Fibroblast of peridontal ligament (primary cell): ENCODE measurements at regions not wholly inside any gene's neighbourhood (a gene's known extent, or its start where the extent isn't known, plus 50 kb on each side); places are given as distances from the start of the nearest gene placed in this dataset.
"Not testable (repeated sequence)": the region's sequence is repeated elsewhere in the genome, so short reads cannot be mapped to it uniquely, and the experiment has no call there.

Experiments used
- DNase-seq: peaks from one replicate; pipeline ENCODE4 v3.0.0-alpha.2; 2010; ENCODE audit errors: extremely low read depth

DNA sequence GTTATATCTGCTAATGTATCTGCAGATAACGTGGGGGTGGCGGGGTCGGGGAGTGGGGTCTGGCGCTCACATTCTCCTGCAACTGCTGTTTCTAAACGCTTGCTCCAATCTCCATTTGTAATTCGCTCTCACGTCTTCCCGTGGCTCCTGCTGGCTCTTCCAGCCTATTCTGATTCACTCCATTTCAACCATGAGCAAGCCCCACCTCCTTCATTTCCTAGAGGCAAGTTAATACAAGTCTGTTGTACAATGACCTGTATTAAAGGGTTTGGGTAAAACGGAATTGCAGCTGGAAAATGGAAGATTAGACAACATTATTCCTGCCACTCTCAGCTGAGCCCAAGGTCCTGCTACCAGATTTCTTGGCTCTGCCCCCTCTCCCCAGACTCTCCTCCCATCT lies 132.3 kb downstream of the CSNK2A3 start:
- no peak for DNase-seq

DNA sequence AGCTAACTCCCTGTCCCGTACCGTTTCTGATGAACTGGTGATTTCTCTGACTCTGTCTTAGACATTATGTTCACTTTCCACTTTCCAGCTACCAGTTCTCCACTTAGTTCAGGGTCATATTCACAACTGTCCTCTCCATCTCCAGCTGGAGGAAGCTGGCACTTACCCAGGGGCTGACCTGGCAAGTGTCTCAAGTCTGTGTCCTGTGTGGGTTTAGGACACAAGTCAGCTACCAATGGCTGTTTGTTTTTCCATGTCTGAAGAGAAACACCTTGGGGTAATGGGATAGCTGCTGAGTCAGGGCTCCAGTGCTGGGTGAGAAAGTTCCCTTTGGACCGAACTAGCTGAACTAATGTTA lies 134.4 kb downstream of the CSNK2A3 start:
- no peak for DNase-seq

DNA sequence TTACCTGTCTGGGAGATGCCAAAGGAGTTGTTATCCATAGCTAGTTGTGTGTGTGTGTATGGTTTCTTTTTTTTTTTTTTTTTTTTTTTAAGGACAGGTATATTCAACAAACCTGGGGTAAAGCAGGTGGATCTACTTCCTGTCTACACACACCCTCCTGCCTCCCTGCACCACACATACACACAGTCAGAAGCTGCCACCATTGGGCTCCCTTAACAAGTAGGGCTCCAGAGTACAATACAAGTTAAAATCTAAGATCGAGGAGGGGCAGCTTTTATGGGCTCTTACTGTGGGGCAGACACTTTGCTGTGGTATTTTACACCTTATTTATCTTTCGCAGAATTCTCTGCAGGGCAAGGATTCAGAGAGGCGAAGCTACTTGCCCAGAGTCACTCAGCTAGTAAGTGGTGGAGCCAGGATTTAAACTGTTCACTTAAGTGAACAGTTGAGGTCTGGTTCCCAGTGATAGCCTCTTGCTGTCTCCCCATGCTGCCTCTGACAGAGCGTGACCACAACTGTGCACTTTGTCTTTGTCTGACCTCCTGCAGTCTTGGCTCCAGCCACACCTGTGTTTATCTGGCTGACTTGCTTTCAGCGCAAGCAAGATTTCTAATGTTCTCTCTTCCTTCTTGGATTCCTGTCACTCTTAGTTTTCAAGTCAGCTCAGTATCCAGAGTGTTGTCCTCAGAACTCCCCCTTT lies 135.0 kb downstream of the CSNK2A3 start:
- no peak for DNase-seq

DNA sequence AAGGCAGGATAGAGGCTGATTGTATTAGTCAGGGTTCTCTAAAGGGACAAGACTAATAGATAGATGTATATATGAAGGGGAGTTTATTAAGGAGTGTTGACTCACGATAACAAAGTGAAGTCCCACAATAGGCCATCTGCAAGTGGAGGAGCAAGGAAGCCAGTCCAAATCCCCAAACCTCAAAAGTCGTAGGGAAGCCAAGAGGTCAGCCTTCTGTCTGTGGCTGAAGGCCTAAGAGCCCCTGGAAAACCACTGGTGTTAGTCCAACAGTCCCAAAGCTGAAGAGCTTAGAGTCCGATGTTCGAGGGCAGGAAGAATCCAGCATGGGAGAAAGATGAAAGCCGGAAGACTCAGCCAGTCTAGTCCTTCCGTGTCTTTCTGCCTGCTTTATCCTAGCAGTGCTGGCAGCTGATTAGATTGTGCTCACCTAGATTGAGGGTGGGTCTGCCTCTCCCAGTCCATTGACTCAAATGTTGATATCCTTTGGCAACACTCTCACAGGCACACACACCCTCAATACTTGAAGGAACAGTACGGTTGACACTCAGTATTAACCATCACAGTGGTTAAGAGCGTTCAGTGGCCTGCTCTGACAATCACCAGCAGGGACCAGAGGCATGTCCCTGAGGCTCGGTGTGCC lies 135.6 kb downstream of the CSNK2A3 start:
- no peak for DNase-seq

DNA sequence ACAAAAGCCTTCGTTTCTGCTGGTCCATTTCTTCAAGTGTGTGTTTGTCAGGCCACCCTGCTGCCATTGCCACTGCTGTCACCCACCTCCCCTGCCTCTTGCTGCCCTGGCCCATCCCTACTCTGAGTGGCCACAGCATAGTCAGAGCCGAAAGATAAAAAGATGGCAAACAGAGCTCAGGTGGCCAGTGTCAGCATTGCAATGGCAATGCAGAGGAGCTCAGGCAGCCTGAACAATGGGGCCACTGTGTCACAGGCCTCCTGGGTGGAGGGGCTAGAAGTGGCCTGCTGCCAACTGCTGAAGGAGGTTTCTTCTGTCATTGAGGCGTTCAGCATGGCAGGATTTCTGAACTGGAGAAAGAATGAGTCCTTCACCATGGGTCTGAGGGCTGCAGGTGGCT lies 137.1 kb downstream of the CSNK2A3 start:
- DNase-seq: no peak

DNA sequence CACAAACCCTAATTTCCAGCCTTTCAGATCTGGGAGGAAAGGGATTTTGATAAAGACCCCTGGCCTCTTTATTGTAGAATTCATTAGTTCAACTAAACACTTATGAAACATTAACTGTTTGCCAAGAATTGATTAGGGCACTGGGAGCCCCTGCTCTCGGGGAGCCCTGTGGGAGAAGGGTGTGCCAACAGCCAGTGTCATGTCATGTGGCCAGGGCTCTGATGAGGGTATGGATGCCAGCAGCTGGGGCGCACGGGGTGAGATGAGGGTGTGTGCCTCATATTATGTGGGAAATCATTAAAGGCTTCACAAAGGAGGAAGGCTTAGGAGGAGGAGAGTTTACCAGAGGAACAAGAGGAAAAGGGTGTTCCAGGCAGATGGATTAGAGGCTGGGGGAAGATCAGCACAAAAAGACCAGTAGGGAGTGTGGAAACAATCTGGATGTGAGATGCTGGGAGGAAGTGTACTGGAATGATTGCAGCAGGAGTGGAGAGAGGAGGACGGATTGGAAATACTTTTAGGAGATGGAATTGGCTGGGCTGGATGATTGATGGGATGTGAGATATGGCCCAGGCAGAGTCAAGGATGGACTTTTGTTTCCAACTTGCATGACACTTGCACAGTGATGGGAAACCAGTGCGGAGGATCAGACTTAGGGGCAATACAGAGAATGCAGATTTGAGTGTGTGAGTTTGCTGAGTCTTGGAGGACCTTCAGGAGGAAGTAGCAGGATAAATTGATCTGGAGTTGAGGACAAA lies 137.8 kb downstream of the CSNK2A3 start:
- no peak for DNase-seq

DNA sequence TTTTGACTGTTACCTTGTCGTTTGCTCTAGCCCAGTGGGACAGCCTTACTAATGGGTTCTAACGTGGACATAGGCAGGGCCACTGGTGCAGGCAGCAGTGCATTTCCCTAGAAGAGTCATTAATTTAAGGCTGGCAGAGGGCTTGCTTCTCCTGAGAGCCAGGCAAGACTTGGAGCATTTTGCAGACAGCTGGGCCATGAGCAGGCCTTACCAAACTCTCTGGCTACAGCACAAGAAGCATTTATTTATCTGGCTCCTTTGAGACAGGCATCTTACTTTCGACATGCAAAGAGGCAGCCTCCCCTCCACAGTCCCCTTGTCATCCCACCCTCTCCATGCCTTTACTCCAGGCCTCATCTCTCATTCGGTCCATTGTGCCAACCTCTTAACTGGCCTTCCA lies 139.9 kb downstream of the CSNK2A3 start:
- DNase-seq: no peak

DNA sequence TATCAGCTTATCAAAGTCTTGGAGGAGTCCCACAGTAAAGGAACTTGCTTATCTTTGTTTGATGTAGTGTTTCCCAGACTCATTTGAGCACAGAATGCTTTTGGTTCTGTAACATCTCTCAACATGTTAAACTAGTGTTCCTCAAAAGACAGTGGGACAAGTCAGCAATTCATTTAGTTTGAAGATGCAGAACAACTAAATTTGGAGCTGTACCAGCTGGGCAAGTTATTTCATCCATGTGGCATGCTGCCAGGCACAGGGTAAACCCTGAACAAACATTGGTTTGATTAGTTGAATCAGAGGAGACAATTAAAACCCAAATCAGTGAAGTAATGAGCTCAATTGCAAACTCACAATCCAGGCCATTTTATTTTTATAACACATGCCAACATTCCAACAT lies 141.2 kb downstream of the CSNK2A3 start:
- DNase-seq: no peak

DNA sequence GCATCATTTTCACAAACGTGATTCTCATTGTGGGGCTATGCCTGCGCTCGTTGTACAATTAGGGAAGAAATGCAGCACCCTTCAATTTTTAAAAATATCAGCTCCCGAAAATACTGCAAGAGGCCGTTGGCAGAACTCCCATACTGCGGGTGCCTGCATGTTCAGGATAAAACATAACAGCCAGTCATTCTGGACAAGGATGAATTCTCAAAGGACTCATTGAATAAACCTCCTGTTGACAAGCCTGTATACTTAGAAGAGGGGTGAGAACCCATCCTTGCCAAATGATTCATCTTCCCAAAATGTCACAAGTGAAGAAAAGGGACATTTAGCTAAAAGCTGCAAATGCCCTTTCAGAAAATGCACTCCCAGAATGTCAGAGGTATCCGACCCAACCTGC lies 141.9 kb downstream of the CSNK2A3 start:
- DNase-seq: no peak

DNA sequence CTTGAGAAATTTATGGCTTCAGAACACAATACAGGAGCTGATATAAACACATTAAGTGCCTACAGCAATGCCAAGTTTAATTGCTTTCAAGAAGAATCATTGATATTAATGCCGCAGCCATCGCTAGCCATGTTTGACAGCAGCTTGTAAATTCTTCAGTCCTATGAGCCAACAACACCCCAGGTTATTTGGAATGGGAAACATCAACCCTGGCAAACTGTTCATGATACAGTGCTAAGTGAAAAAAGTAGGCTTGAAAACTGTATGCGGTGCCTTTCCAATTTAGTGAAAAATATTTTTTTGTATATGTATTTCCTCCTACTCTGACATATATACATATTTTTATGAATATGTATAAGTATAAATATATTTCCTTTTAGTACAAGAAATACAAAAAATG lies 142.6 kb downstream of the CSNK2A3 start:
- DNase-seq: no peak

DNA sequence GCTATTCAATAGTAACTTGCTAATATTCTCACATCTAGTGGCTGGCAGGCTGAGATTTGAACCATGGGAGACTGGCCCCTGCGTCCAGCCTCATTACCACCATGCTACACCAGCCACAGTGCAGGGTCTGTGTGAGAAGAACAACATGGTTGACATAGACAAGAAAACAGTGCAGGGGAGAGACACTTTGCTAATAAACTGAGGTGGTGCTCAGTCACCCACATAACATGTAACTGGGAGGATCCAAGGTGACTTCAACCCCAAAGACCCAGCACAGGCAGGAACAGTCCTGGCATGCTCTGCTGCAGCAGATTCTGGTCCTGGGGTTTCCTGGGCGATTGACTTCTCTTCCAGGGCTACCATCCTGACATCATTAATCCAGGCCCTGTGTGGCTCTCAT lies 143.1 kb downstream of the CSNK2A3 start:
- no peak for DNase-seq

DNA sequence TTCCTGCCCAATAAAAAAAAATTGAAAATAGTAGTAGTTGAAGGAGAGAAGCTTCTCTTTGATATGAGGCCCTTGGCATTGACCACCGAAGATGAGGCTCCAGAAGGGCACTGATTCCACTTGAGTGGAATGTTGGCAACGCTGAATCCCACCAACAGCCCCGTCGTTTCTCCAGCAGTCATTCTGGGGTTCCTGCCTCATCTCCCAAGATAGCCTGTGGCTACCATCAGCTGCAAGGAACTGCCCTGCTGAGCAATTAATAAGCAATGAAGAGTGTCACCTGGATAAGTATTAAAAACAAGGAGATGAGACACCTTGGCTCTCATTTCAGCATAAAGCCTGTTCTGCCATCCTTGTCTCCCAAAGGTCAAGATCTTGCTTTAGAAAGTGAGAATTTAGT lies 144.1 kb downstream of the CSNK2A3 start:
- DNase-seq: no peak

DNA sequence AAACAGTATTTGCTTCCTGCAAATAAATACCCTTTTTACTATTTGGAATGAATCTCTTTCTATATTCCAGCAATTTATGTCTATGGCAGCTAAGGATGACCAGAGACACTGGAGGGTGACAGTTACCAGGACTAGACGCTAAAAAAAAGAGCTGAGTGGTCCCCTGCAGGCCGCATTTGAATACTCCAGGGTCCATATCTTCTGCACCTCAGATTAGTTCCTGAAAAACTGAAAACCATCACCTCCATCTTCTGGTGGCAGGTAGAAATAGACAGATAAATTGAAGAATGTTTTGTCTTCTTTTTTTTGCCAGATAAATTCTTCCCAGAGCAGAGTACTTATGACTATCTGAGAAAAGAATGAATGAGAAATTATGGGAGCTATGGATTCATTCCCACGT lies 145.6 kb downstream of the CSNK2A3 start:
- no peak for DNase-seq

DNA sequence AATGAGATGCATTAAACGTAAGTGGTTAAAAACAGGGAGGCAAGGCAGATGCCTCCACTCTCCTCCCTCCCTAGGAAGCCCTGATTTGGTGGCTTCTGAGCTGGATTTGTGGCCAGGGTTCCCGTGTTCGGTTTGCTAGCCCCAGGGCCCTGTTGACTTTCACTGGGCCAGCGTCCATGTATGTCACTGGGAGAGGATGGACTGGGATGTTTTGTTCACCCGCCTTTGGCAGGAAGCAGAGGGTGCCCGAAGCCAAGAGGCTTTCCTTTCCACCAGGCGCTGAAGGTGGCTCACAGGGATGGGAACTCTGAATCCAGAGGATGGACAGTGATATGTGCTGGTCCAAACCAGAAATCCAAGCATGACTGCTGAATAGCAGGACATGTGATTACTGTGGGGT lies 146.6 kb downstream of the CSNK2A3 start:
- DNase-seq: no peak

DNA sequence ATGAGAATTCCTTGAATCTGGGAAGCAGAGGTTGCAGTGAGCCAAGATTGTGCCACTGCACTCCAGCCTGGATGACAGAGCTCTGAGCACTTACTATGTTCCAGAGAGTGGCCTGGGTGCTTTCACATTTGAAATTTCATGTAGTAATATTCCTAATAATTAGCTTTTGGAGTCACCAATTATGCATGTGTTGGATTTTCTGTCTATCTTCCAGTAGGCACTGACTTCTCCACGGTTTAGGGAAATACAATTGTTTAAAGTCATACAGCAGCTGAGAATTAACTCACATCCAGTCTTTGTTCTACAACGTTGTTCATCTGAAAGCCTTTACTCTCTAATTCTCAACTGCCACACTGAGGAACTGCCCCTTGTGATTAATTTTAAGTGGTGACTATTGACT lies 150.2 kb downstream of the CSNK2A3 start:
- DNase-seq: no peak

DNA sequence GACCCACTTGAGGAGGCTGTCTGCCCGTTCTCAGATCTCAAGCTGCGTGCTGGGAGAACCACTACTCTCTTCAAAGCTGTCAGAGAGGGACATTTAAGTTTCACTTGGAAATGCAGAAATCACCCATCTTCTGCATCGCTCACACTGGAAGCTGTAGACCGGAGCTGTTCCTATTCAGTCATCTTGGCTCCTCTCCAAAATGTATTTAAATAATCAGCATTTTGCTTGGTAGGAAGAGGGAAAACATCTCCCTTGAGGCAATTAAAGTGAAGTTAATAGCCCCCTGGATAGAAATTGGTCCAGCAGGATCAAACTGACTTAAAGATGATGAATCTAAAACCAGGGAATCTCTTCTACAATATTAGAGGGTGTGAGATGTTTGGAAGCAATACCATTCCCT lies 151.7 kb downstream of the CSNK2A3 start:
- DNase-seq: not testable (repeated sequence)

DNA sequence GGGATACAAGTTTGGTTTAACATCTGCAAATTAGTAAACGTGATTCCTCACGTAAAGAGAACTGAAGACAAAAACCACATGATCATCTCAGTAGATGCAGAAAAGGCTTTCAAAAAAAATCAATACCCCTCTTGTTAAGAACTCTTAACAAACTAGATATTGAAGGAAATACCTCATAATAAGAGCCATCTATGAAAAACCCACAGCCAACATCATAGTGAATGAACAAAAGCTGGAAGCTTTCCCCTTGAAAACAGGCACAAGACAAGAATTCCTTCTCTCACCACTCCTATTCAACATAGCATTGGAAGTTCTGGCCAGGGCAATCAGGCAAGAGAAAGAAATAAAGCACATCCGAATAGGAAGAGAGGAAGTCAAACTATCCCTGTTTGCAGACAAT lies 160.5 kb downstream of the CSNK2A3 start:
- no peak for DNase-seq

DNA sequence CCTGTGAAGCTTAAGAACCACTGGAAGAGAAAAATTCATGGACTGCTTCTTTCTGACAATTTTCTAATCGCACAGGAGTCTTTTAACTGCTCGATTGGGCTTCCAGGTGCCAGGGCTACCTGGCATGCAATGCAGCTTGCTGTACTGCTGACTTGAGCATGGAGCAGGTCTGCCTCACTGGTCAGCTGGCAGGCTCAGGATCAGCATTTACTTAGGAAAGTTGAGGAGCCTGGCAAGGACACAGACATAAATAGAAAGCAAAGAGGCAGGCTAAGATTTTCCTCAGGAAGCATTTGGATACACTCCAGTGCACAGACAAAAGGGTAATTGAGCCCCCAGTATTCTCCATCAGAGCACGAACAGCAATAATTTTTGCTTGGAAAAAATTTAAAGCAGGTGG lies 163.5 kb downstream of the CSNK2A3 start:
- no peak for DNase-seq

DNA sequence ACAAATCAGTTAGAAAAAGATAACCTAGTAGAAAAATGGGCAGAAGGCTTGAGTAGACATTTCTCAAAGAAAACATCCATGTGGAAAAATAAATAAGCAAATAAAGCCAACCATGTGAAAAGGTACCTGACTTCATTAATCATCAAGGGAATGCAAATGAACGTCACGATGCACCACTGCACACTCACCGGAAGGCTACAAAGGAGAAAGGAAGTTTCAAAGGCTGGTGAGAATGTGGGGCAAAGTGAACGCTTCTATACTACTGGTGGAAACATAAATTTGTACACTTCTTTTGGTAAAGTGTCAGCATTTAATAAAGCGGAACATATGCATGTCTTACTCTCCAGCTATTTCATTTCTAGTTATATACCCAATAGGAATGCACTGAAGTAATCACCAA lies 166.8 kb downstream of the CSNK2A3 start:
- DNase-seq: no peak

DNA sequence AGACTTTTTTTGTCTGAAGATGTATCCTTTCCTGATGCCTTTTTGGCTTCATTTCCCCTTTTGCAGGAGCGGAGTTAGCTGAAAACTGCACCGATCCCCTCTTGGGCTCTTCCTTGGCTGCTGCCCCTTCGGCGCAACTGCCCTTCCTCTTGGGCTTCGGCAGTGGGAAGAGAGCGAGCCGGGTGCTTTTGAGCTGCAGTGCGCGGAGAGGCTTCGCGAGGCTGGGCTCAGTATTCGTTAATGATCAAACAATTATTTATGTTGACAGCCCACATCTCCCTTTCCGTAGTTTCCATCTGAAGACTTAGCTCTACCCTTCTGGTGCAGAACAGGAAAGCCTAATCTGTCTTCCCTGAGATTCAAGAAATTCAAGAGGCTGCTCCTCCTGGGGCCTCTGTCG lies 170.8 kb downstream of the CSNK2A3 start:
- DNase-seq: no peak

DNA sequence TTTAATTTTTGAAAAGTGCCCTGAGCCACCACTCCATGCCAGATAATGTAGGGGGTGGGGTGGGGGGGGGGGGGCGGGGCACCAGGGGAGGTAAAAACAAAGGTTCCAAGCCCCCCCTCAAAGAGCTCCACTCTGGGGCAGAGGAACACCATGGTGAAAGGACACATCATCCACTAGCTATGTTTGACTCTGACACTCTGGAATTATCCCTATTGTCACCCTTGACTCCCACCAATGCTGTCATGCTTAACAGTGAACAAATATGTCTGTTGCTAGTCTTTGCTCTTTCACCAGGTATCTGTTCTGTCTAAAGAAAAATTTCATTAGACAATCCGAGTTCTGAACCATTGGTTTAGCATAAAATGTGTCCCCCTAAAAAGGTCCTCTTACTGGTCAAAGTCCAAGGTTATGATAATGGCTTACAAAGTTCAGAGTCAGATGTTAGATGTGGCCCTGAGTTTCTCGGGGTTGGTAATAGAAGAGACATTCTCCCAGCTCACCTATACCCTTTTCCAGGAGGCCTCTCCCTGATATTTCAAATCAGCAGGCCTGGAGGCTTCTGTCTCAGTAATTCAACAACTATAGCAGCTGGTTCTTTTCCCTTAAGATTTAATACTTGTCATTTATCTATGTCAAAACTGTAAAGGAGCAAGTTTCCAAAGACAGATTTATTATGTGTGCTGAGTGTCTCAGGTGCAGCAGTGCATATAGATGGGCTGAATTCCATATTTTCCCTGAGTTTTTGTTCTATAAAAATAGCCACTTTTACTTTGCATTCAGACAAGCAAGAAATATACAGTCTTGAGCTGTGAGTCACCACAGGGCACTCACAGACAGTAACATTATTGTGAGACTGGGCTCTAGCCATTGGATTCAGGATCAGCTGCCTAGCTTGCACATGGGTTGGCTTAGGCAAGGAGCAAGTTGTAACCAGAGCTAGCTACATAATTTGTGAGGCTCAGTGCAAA lies 174.1 kb downstream of the CSNK2A3 start:
- peak; percentile 68 for DNase-seq

DNA sequence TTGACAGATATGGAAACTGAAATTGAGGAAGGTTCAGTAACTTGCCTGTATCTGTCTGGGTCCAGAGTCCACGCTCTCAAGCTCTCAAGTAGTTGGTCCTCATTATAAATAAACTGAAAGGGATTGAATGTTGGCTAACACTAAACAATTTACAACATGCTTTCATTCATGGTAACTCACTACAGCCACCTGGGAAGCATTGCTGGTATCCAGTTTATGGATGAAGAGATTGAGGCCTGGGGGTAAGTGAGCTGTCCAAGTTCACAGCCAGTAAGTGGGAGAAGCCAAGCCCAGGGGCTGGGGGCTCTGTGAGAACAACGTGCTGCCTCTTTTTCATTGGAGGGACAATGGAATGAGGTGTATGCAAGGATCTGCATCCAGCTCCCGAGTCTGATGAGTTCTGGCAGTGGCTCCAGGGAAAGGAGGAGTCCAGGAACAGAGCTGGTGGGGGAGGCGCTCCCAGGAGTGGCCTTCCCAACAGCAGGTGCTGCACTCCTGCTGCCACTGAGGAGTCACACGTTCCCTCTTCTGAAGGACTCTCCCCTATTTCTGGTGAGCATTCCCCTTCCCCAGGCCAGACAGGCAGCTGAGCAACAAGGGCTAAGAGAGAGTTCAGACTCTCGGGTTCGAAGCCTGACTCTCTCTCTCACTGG lies 175.8 kb downstream of the CSNK2A3 start:
- no peak for DNase-seq
